IMR-90 (cell line): ENCODE measurements at regions not wholly inside any gene's neighbourhood (a gene's known extent, or its start where the extent isn't known, plus 50 kb on each side); places are given as distances from the start of the nearest gene placed in this dataset.

Experiments
- ATAC-seq: fragments of 200-7000 bp; cut with Tn5 transposase; 2 replicates; pipeline ENCODE4 v1.9.1; 2020; ENCODE audit warnings: low read depth, mild to moderate bottlenecking, moderate library complexity
- BruUV-seq: library from RNA; stranded (reverse); fragments of 400-500 nt; replicated peaks from 2 replicates; lab custom pipeline; 2021; lab: Mats Ljungman, UMichigan
- CTCF ChIA-PET: fragments of 300-600 bp; formaldehyde crosslinking; extraction: SDS; loops from one replicate; lab custom pipeline; 2021; ENCODE audit warnings: antibody characterized with exemption; lab: Yijun Ruan, JAX
- POLR2A ChIA-PET: fragments of 300-600 bp; sonication (Branson Sonifier 250); formaldehyde crosslinking; loops from one replicate; lab custom pipeline; 2022; ENCODE audit warnings: antibody characterized with exemption; ENCODE audit not compliant: unreplicated experiment; lab: Charles Lee
- DNase-seq: peaks from one replicate; pipeline ENCODE4 v3.0.0; 2013
- H2AFZ ChIP-seq: replicated peaks from 2 replicates; pipeline ENCODE3; 2013; ENCODE audit warnings: low read length, mild to moderate bottlenecking; ENCODE audit not compliant: poor library complexity
- H2AK5ac ChIP-seq: 2 replicates; pipeline ENCODE4 v1.6.1; 2013; ENCODE audit warnings: low read depth, low read length, inconsistent platforms
- H2AK9ac ChIP-seq: replicated peaks from 2 replicates; pipeline ENCODE3; 2013; ENCODE audit warnings: mild to moderate bottlenecking, low read depth, low read length, moderate library complexity; ENCODE audit not compliant: poor library complexity
- H2BK120ac ChIP-seq: 2 replicates; pipeline ENCODE4 v1.6.1; 2013; ENCODE audit warnings: low read depth, low read length, inconsistent platforms
- H2BK15ac ChIP-seq: 3 replicates; pipeline ENCODE4 v1.6.1; 2013; ENCODE audit warnings: low read depth, low read length, inconsistent platforms
- H2BK20ac ChIP-seq: 2 replicates; pipeline ENCODE4 v1.6.1; 2013; ENCODE audit warnings: low read depth, mild to moderate bottlenecking, inconsistent platforms, low read length, moderate library complexity
- H2BK5ac ChIP-seq: 2 replicates; pipeline ENCODE4 v1.6.1; 2013; ENCODE audit warnings: mild to moderate bottlenecking, low read depth, low read length, inconsistent platforms; ENCODE audit not compliant: poor library complexity, severe bottlenecking
- H3K14ac ChIP-seq: replicated peaks from 2 replicates; pipeline ENCODE4 v1.6.1; 2013; ENCODE audit warnings: low read depth, low read length, inconsistent platforms
- H3K18ac ChIP-seq: 2 replicates; pipeline ENCODE4 v1.6.1; 2013; ENCODE audit warnings: low read depth, low read length, control low read depth
- H3K23ac ChIP-seq: 2 replicates; pipeline ENCODE4 v1.6.1; 2013; ENCODE audit warnings: low read depth, low read length, inconsistent platforms
- H3K27ac ChIP-seq: 2 replicates; pipeline ENCODE4 v1.5.1; 2013; ENCODE audit warnings: mild to moderate bottlenecking, control low read depth, low read length; ENCODE audit not compliant: insufficient read depth
- H3K27me3 ChIP-seq: 2 replicates; pipeline ENCODE4 v1.6.1; 2013; ENCODE audit warnings: low read length; ENCODE audit not compliant: control insufficient read depth, insufficient read depth
- H3K36me3 ChIP-seq: 2 replicates; pipeline ENCODE4 v1.6.1; 2013; ENCODE audit warnings: low read length, mixed read lengths; ENCODE audit not compliant: control insufficient read depth, insufficient read depth
- H3K4ac ChIP-seq: 2 replicates; pipeline ENCODE4 v1.6.1; 2013; ENCODE audit warnings: low read depth, low read length, inconsistent platforms
- H3K4me1 ChIP-seq: 2 replicates; pipeline ENCODE4 v1.6.1; 2013; ENCODE audit warnings: low read length, mixed read lengths; ENCODE audit not compliant: control insufficient read depth, insufficient read depth
- H3K4me2 ChIP-seq: 2 replicates; pipeline ENCODE4 v1.6.1; 2013; ENCODE audit warnings: low read depth, mild to moderate bottlenecking, control low read depth, low read length, moderate library complexity
- H3K4me3 ChIP-seq: 2 replicates; pipeline ENCODE4 v1.5.1; 2013; ENCODE audit warnings: low read depth, mild to moderate bottlenecking, control low read depth, low read length, moderate library complexity; ENCODE audit not compliant: insufficient read depth
- H3K56ac ChIP-seq: 2 replicates; pipeline ENCODE4 v1.6.1; 2013; ENCODE audit warnings: low read length, inconsistent platforms; ENCODE audit not compliant: insufficient read depth; ENCODE audit errors: extremely low read depth
- H3K79me1 ChIP-seq, 2 experiments: 2 replicates each; pipeline ENCODE4 v1.6.1; 2013; ENCODE audit warnings: low read length in 2 of 2, inconsistent platforms in 1 of 2, low read depth in 1 of 2
- H3K9ac ChIP-seq: 2 replicates; pipeline ENCODE4 v1.6.1; 2013; ENCODE audit warnings: low read depth, low read length, control low read depth
- H3K9me1 ChIP-seq: 2 replicates; pipeline ENCODE4 v1.6.1; 2013; ENCODE audit warnings: low read length, inconsistent platforms; ENCODE audit not compliant: insufficient read depth
- H3K9me3 ChIP-seq: 2 replicates; pipeline ENCODE4 v1.6.1; 2013; ENCODE audit warnings: low read length; ENCODE audit not compliant: control insufficient read depth, insufficient read depth
- H4K20me1 ChIP-seq: 2 replicates; pipeline ENCODE4 v1.6.1; 2013; ENCODE audit warnings: low read length, inconsistent platforms; ENCODE audit not compliant: insufficient read depth
- H4K5ac ChIP-seq: 2 replicates; pipeline ENCODE4 v1.6.1; 2013; ENCODE audit warnings: mild to moderate bottlenecking, low read depth, low read length, control low read depth
- H4K8ac ChIP-seq, 2 experiments: 2 replicates each; pipeline ENCODE4 v1.6.1; 2013; ENCODE audit warnings: low read depth in 2 of 2, low read length in 2 of 2, control low read depth in 1 of 2, inconsistent platforms in 1 of 2
- H4K91ac ChIP-seq: 2 replicates; pipeline ENCODE4 v1.6.1; 2013; ENCODE audit warnings: low read depth, low read length, inconsistent platforms; ENCODE audit not compliant: insufficient read depth
- CHD1 ChIP-seq: IDR thresholded peaks from 2 replicates; pipeline ENCODE4 v1.6.1; 2012; ENCODE audit warnings: low read depth, low read length, improper control_type of control experiment
- ELK1 ChIP-seq: fragments of 150-350 bp; IDR thresholded peaks from 2 replicates; pipeline ENCODE4 v1.6.1; 2016; ENCODE audit warnings: low read depth, mild to moderate bottlenecking, low read length, moderate library complexity, borderline replicate concordance
- MAFK ChIP-seq: IDR thresholded peaks from 2 replicates; pipeline ENCODE4 v1.6.1; 2012; ENCODE audit warnings: low read depth, low read length, improper control_type of control experiment
- MAZ ChIP-seq: IDR thresholded peaks from 2 replicates; pipeline ENCODE4 v1.6.1; 2012; ENCODE audit warnings: low read depth, mild to moderate bottlenecking, low read length, improper control_type of control experiment, moderate library complexity, borderline replicate concordance
- MXI1 ChIP-seq: IDR thresholded peaks from 2 replicates; pipeline ENCODE4 v1.6.1; 2012; ENCODE audit warnings: low read depth, mild to moderate bottlenecking, low read length, moderate library complexity, borderline replicate concordance
- POLR2A ChIP-seq: IDR thresholded peaks from 2 replicates; pipeline ENCODE4 v1.6.1; 2012; ENCODE audit warnings: mild to moderate bottlenecking, low read depth, low read length
- RAD21 ChIP-seq: IDR thresholded peaks from 2 replicates; pipeline ENCODE4 v1.6.1; 2012; ENCODE audit warnings: low read length, improper control_type of control experiment
- RCOR1 ChIP-seq: IDR thresholded peaks from 2 replicates; pipeline ENCODE4 v1.6.1; 2012; ENCODE audit warnings: mild to moderate bottlenecking, low read length, improper control_type of control experiment; ENCODE audit not compliant: insufficient replicate concordance
- RFX5 ChIP-seq: IDR thresholded peaks from 2 replicates; pipeline ENCODE4 v1.8.0; 2012; ENCODE audit warnings: low read depth, mild to moderate bottlenecking, low read length, moderate library complexity
- SMC3 ChIP-seq: fragments of 150-350 bp; IDR thresholded peaks from 2 replicates; pipeline ENCODE4 v1.6.1; 2016; ENCODE audit warnings: low read depth, mild to moderate bottlenecking, antibody characterized with exemption, low read length, moderate library complexity
- USF2 ChIP-seq: fragments of 150-350 bp; IDR thresholded peaks from 2 replicates; pipeline ENCODE4 v1.6.1; 2017; ENCODE audit warnings: mild to moderate bottlenecking, antibody characterized with exemption, low read length, low read depth
- WGBS, 2 experiments: methylation state at CpG; one replicate each; pipeline versions ENCODE4 v1.1.5 to v1.1.7; 2013; ENCODE audit warnings: missing lambda C conversion rate in 2 of 2; ENCODE audit not compliant: insufficient read length in 1 of 2; ENCODE audit errors: extremely low coverage in 2 of 2; 5-methylcytosine and 5-hydroxymethylcytosine counted together
- dilution Hi-C: fragments of 300-500 bp; cut with HindIII; formaldehyde crosslinking; loops from one replicate; pipeline ENCODE4 v1.14.3; 2018; ENCODE audit warnings: low sequenced_read_pairs; ENCODE audit not compliant: unreplicated experiment
- in situ Hi-C: fragments of 300-500 bp; cut with MboI; formaldehyde crosslinking; loops from 3 replicates; pipeline ENCODE4 v1.14.3; 2019; ENCODE audit warnings: low sequenced_read_pairs, inconsistent platforms, mixed read lengths
- intact Hi-C: fragments of 100-400 bp; cut with micrococcal nuclease; formaldehyde crosslinking; loops from 2 replicates; pipeline ENCODE4 v1.10.0; 2022

- no peak for TF ChIP-seq ELK1
These were observed 494.7 kb downstream of the CD83 start (continued) for GRCh38 chr6:14612016-14612980.

GRCh38 chr6:14614631-14615030 lies 497.1 kb downstream of the CD83 start:
- Histone ChIP-seq H2BK120ac (no peak overlapping the region), H2AFZ (no peak overlapping the region), H4K8ac (no peak overlapping the region), H2BK20ac (no peak overlapping the region), H3K9me3 (peaks cover 5% of the 10 kb centered on the region; the same call in 1 of the 2 replicates), H2AK5ac (no peak overlapping the region), H3K9me1 (0 out of 2 replicates have a peak, but pooled peaks cover 3% of the 10 kb centered on the region), H3K27ac (no peak overlapping the region), H3K18ac (no peak overlapping the region), H4K91ac (no peak overlapping the region), H3K27me3 (no peaks in the 10 kb centered on the region), H4K5ac (no peak overlapping the region), H3K14ac (no peak overlapping the region), H3K4me3 (no peak overlapping the region), H3K23ac (no peak overlapping the region), H3K4me2 (no peak overlapping the region), H3K56ac (no peak overlapping the region), H3K9ac (no peak overlapping the region), H2AK9ac (no peak overlapping the region), H3K79me1 (no peaks in the 10 kb centered on the region), H2BK15ac (no peak overlapping the region), H3K4ac (no peak overlapping the region), H3K4me1 (peaks cover 4% of the 10 kb centered on the region), H3K36me3 (no peaks in the 10 kb centered on the region), H2BK5ac (no peak overlapping the region), H4K20me1 (no peaks in the 10 kb centered on the region)
- DNase-seq (no peak), ATAC-seq (no peak)
- POLR2A ChIA-PET, result no interaction called here
- CTCF ChIA-PET, result no interaction called here
- no TSS peak for BruUV-seq
- intact Hi-C loops (no loop called here), in situ Hi-C loops (no loop called here), dilution Hi-C loops (no loop called here)
- WGBS, 2 experiments, result 100% methylated on average over 1 of the region's 2 CpGs; no CpG with 5 or more reads in 1 of the 2 experiments
- TF ChIP-seq MXI1 (no peak), RCOR1 (no peak), CHD1 (no peak), POLR2A (no peak), RAD21 (no peak), MAZ (no peak), ELK1 (no peak), USF2 (no peak), RFX5 (no peak), SMC3 (no peak), MAFK (no peak)
